ENCODE measurements at regions not wholly inside any gene's neighbourhood (a gene's known extent, or its start where the extent isn't known, plus 50 kb on each side); places are given as distances from the start of the nearest gene placed in this dataset.

DNA sequence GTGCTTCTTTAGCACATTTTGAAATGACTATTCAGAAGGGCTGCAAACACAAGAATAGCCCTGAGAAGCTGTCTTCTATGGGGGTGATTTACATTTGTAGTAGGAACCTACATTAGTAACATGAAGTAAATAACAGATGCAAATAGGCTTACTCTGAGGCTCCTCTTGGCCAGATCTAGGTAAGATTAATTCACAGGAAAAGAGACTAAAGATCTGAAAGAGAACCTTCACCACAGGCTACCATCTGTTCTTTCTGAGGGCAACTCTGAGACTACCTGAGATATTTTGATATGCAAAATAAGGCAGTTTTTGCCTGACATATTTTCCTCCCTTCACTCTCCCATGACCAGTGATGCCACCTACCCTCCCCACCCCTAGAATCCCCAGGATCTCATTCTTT, 1267.8 kb downstream of the PLA2G4A start:
- no peak overlapping the region for H3K4me3 ChIP-seq (ENCODE audit: low read depth, low read length)
- TF ChIP-seq, protein P1, sequence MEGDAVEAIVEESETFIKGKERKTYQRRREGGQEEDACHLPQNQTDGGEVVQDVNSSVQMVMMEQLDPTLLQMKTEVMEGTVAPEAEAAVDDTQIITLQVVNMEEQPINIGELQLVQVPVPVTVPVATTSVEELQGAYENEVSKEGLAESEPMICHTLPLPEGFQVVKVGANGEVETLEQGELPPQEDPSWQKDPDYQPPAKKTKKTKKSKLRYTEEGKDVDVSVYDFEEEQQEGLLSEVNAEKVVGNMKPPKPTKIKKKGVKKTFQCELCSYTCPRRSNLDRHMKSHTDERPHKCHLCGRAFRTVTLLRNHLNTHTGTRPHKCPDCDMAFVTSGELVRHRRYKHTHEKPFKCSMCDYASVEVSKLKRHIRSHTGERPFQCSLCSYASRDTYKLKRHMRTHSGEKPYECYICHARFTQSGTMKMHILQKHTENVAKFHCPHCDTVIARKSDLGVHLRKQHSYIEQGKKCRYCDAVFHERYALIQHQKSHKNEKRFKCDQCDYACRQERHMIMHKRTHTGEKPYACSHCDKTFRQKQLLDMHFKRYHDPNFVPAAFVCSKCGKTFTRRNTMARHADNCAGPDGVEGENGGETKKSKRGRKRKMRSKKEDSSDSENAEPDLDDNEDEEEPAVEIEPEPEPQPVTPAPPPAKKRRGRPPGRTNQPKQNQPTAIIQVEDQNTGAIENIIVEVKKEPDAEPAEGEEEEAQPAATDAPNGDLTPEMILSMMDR (IDR thresholded peaks at IDR 0.05; ENCODE audit: borderline replicate concordance, insufficient read depth, low read depth, low read length), result no peak

DNA sequence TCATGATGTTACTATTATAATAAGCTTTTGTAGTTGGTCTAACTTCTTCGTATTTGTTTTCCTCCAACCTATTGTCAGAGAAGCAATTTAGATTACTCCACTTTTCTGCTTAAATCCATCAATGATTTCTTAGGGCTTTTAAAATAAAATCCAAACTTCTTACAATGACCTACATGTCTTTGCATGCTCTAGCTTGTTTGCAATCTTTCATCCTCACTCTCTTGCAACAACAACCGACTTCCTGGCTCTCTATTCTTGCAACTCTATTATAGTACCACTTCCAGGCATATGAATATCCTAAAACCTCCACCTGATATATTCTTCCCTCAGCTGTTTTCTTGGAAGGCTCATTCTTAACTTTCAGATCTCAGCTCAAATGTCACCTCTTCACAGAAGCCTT, 1288.7 kb downstream of the PLA2G4A start:
- no peak overlapping the region for H3K4me3 ChIP-seq (ENCODE audit: low read depth, low read length)
- TF ChIP-seq, protein P1 (IDR thresholded peaks at IDR 0.05; ENCODE audit: borderline replicate concordance, insufficient read depth, low read depth, low read length), result no peak

DNA sequence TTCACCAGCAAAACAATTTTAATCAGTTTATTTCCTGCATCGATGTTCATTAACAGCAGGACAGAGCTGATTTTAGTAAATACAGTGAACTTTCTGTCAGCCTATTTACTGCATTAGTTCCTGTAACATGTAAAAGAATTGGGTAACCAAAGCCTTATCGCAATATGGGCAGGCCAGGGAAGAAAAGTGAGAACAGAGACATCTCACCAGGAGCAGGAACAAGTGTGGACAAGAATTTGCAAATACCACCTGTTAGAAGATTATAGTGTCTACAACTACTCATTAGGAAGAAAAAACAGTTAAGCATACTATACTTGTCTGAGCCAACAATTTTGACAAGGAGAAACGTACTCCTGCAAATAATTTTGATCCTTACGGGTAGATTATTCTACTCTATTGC, 1293.9 kb downstream of the PLA2G4A start:
- TF ChIP-seq, protein P1 (IDR thresholded peaks at IDR 0.05; ENCODE audit: borderline replicate concordance, insufficient read depth, low read depth, low read length), result no peak
- H3K4me3 ChIP-seq (ENCODE audit: low read depth, low read length), result no peak overlapping the region

DNA sequence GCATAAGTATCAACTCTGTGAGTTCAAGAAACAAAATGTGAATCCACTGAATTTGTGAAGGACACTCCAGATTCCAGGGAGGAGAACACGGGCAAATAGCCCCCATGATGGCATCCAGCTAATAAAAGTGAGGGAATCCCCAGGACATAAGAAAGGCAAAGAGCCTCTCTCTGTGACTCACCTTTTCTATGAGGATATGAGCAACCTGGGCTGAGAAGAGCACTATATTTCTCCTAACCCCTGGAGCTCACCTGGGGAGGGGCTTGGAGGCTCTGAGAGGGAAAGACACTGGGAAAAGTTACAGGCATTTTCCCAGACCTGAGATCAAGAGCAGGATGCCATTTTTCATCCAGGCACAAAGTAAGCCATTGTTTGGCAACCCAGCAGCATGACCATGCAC, 1298.8 kb downstream of the PLA2G4A start:
- TF ChIP-seq, protein P1 (IDR thresholded peaks at IDR 0.05; ENCODE audit: borderline replicate concordance, insufficient read depth, low read depth, low read length), result no peak

DNA sequence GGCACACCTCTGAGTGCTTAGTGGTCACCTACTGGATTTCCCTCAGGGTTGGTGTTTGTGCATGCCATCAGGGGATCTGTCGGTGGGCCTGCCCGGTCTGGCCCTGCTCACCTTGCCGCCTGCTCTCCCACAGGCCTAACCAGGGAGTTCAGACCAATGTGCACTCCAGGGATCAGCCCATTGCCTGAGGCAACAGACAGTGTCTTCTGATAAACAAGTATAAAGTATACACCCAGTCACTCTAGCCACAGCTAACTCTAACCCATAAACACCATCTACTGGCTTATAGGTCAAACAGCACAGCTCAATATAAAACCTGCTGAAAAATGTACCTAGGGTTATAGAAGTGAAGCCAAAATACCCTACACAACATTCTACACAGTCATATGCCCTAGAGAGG, 1300.0 kb downstream of the PLA2G4A start:
- H3K4me3 ChIP-seq (ENCODE audit: low read depth, low read length), result no peak overlapping the region
- TF ChIP-seq, protein P1 (IDR thresholded peaks at IDR 0.05; ENCODE audit: borderline replicate concordance, insufficient read depth, low read depth, low read length), result no peak

More for the DNA sequence above, 1298.8 kb downstream of the PLA2G4A start:
- H3K4me3 ChIP-seq (ENCODE audit: low read depth, low read length), result no peak overlapping the region

DNA sequence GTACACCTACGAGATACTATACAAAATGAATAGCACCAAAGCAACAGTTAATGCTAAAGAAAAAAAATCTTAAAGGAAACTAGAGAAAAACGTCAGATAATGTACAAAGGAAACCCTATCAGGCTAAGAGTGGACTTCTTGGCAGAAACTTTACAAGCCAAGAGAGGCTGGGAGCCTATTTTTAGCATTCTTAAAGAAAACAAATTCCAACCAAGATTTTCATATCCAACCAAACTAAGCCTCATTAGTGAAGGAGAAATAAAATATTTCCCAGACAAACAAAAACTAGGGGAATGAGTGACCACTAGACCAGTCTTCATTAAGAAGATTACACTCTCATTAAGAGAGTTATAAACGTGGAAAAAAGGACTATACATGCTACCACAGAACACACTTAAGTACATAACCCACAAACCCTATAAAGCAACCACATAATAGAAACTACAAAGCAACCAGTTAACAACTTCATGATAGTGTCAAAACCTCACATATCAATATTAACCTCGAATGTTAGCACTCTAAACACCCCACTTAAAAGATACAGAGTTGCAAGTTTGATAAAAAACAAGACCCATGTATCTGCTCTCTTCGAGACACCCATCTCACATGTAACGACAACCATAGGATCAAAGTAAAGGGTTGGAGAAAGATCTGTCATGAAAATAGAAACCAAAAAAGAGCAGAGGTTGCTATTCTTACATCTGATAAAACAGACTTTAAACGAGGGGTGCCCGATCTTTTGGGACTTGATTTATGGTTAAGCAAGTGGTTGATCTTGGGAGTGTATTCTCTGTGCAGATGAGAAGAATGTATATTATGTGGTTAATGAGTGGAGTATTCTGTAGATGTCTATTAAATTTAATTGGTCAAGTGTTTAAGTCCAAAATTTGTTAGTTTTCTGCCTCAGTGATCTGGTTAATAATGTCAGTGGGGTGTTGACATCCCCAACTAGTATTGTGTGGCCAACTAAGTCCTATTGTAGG, 1301.4 kb downstream of the PLA2G4A start:
- TF ChIP-seq, protein P1 (IDR thresholded peaks at IDR 0.05; ENCODE audit: borderline replicate concordance, insufficient read depth, low read depth, low read length), result no peak
- no peak overlapping the region for H3K4me3 ChIP-seq (ENCODE audit: low read depth, low read length)

DNA sequence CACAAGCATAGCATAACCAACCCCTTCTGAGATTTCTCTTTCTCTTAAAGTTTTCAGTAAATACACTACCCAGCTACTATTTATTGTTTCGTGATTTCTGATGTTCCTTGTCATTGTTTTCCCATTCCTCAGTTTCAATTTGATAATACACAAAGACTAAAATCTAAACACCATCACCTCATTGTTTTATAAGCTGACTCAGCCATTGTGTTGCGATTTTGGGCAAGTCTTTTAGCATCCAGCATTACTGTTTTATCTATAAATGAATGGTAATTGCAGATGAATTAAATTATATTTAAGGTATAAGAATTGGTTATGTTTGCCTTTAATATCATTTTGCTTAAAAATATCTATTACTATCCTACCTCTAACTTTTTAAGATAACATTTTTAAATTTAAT, 1308.5 kb downstream of the PLA2G4A start:
- H3K4me3 ChIP-seq (ENCODE audit: low read depth, low read length), result no peak overlapping the region
- TF ChIP-seq, protein P1 (IDR thresholded peaks at IDR 0.05; ENCODE audit: borderline replicate concordance, insufficient read depth, low read depth, low read length), result no peak

All from GM12875 (cell line).